Astrocyte (in vitro differentiated cells and primary cell): ENCODE measurements at regions not wholly inside any gene's neighbourhood (a gene's known extent, or its start where the extent isn't known, plus 50 kb on each side); places are given as distances from the start of the nearest gene placed in this dataset.

Experiments
- DNase-seq: peaks from one replicate; pipeline ENCODE4 v3.0.0-alpha.2; 2010; ENCODE audit warnings: low read depth
- FAIRE-seq: peaks from 2 replicates; lab custom pipeline; 2011; peaks lifted over from hg19 to GRCh38; lab: Jason Lieb, UNC
- H2AFZ ChIP-seq: 2 replicates; pipeline ENCODE4 v1.6.0; 2012; ENCODE audit warnings: low read depth, low read length, inconsistent platforms
- H3K27ac ChIP-seq: 2 replicates; pipeline ENCODE4 v1.5.1; 2011; ENCODE audit warnings: low read depth, low read length, inconsistent platforms
- H3K27me3 ChIP-seq: 2 replicates; pipeline ENCODE4 v1.6.0; 2011; ENCODE audit warnings: low read length, inconsistent platforms; ENCODE audit not compliant: insufficient read depth
- H3K36me3 ChIP-seq: 2 replicates; pipeline ENCODE4 v1.5.1; 2011; ENCODE audit warnings: low read length, inconsistent platforms; ENCODE audit not compliant: insufficient read depth
- H3K4me1 ChIP-seq: 2 replicates; pipeline ENCODE4 v1.5.1; 2011; ENCODE audit warnings: low read length, inconsistent platforms; ENCODE audit not compliant: insufficient read depth
- H3K4me2 ChIP-seq: 2 replicates; pipeline ENCODE4 v1.6.0; 2012; ENCODE audit warnings: low read length, inconsistent platforms
- H3K4me3 ChIP-seq: 2 replicates; pipeline ENCODE4 v1.5.1; 2011; ENCODE audit warnings: low read depth, mild to moderate bottlenecking, low read length, inconsistent platforms; ENCODE audit not compliant: insufficient read depth
- H3K79me2 ChIP-seq: 2 replicates; pipeline ENCODE4 v1.6.0; 2012; ENCODE audit warnings: mild to moderate bottlenecking, low read length, inconsistent platforms; ENCODE audit not compliant: insufficient read depth
- H3K9ac ChIP-seq: 2 replicates; pipeline ENCODE4 v1.6.0; 2012; ENCODE audit warnings: mild to moderate bottlenecking, low read length, inconsistent platforms
- H3K9me3 ChIP-seq: 2 replicates; pipeline ENCODE4 v1.5.1; 2012; ENCODE audit warnings: low read depth, mild to moderate bottlenecking, low read length, inconsistent platforms; ENCODE audit not compliant: insufficient read depth
- H4K20me1 ChIP-seq: 2 replicates; pipeline ENCODE4 v1.6.0; 2012; ENCODE audit warnings: low read length, inconsistent platforms; ENCODE audit not compliant: insufficient read depth
- H3K27ac Mint-ChIP-seq: one replicate; pipeline ENCODE4 v1.8.0; 2021; ENCODE audit warnings: mild to moderate bottlenecking, mixed read lengths; ENCODE audit not compliant: unreplicated experiment
- H3K27me3 Mint-ChIP-seq: one replicate; pipeline ENCODE4 v1.8.0; 2021; ENCODE audit warnings: low read depth, mixed read lengths; ENCODE audit not compliant: unreplicated experiment
- H3K36me3 Mint-ChIP-seq: one replicate; pipeline ENCODE4 v1.8.0; 2021; ENCODE audit warnings: low read depth, mixed read lengths; ENCODE audit not compliant: unreplicated experiment
- H3K4me1 Mint-ChIP-seq: one replicate; pipeline ENCODE4 v1.8.0; 2021; ENCODE audit warnings: low read depth, mixed read lengths; ENCODE audit not compliant: unreplicated experiment
- H3K4me3 Mint-ChIP-seq: one replicate; pipeline ENCODE4 v1.8.0; 2021; ENCODE audit warnings: mild to moderate bottlenecking, moderate library complexity, mixed read lengths; ENCODE audit not compliant: unreplicated experiment
- H3K9me3 Mint-ChIP-seq: one replicate; pipeline ENCODE4 v1.8.0; 2021; ENCODE audit warnings: mild to moderate bottlenecking, mixed read lengths; ENCODE audit not compliant: unreplicated experiment
- EZH2 ChIP-seq: IDR thresholded peaks from 2 replicates; pipeline ENCODE4 v1.6.1; 2012; ENCODE audit warnings: mild to moderate bottlenecking, low read length, inconsistent platforms; ENCODE audit not compliant: insufficient read depth
- TF ChIP-seq, protein P1 (sequence below): IDR thresholded peaks from 2 replicates; pipeline ENCODE4 v1.5.1; 2011; ENCODE audit warnings: low read depth, mild to moderate bottlenecking, inconsistent platforms, low read length, moderate library complexity; ENCODE audit not compliant: insufficient read depth

DNA sequence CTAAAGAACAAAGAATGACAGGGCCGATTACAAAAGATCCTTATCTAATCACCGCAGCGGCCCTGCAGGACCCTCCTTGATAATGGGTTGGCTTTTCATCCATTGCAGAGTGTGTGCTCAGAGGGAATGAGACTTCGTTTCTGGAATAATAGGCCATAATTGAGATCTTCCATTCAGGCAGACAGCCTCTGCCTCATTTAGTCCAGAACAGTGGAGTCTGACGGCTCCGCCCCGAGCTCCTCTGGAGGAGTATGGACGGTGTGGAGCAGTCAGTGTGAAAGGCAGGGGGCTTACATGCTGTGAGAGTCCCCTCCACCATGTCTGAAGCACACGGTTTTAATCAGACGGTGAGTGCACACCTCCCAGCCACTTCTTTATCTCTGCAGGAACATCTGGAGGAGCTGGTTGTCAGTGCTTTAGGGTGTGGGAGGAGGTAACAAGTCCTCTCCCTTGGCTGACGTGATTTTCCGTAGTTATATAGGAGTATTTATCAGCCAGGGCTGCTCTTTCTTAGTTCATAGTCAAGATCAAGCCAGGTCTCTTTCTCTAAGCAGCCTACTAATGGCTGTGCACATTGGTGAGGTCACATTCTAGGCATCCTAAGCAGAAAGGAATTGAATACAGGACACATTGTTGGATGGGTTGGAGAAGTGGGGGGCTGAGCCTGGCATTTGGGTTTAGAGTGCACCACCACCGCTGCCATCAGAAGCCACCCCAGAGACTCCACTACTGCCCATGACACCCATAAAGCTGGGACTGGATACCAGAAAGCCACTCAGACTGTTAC is 1477.9 kb downstream of the TBC1D22A start:
- Histone ChIP-seq H2AFZ (no peak overlapping the region), H3K79me2 (no peaks in the 10 kb centered on the region), H3K27me3 (no peaks in the 10 kb centered on the region), H4K20me1 (no peaks in the 10 kb centered on the region), H3K9ac (no peak overlapping the region), H3K9me3 (peaks cover 7% of the 10 kb centered on the region), H3K4me3 (no peak overlapping the region), H3K4me2 (no peak overlapping the region), H3K36me3 (no peaks in the 10 kb centered on the region), H3K4me1 (no peaks in the 10 kb centered on the region), H3K27ac (no peak overlapping the region)
- no peak overlapping the region for H3K27ac Mint-ChIP-seq
- H3K4me3 Mint-ChIP-seq = no peak overlapping the region
- H3K36me3 Mint-ChIP-seq = no peaks in the 10 kb centered on the region
- H3K9me3 Mint-ChIP-seq = peaks cover 6% of the 10 kb centered on the region
- FAIRE-seq (no peak), DNase-seq (no peak)
- H3K27me3 Mint-ChIP-seq = peaks cover 30% of the 10 kb centered on the region
- H3K4me1 Mint-ChIP-seq = no peaks in the 10 kb centered on the region
- TF ChIP-seq, protein P1, sequence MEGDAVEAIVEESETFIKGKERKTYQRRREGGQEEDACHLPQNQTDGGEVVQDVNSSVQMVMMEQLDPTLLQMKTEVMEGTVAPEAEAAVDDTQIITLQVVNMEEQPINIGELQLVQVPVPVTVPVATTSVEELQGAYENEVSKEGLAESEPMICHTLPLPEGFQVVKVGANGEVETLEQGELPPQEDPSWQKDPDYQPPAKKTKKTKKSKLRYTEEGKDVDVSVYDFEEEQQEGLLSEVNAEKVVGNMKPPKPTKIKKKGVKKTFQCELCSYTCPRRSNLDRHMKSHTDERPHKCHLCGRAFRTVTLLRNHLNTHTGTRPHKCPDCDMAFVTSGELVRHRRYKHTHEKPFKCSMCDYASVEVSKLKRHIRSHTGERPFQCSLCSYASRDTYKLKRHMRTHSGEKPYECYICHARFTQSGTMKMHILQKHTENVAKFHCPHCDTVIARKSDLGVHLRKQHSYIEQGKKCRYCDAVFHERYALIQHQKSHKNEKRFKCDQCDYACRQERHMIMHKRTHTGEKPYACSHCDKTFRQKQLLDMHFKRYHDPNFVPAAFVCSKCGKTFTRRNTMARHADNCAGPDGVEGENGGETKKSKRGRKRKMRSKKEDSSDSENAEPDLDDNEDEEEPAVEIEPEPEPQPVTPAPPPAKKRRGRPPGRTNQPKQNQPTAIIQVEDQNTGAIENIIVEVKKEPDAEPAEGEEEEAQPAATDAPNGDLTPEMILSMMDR = no peak
- TF ChIP-seq EZH2 = no peak

DNA sequence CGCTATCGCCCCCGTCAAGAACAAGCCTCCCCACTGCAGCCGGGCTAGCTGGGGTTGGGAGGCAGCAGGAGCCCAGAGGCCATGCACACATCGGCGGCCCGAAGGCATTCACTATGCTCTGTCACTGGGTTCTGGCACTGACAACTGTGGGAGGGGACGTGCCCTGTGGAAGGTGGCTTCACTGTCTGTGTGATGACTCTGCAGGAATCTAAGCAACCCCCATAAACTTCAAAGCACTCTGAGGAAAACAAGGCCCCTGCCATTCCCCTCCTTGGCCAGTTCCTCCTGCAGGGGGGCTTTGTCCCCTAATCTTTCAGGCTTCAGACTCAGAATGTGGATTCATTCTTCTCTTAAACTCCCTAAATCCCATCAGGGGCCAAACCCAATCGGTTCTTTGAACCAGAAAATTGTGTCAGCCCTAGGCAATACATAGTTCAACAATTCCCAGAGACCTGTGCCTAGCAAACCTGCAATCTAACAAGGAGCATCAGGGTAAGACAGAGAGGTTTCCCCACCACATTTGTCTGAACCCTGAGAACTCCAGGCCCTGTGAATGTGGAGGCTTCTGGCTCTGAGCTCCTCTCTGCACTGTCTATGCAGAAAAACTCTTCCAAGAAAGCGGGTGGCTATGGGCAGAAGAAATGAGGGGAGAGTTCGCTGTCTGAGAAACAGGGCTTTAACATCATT is 1477.2 kb downstream of the TBC1D22A start:
- Histone ChIP-seq H4K20me1 (no peaks in the 10 kb centered on the region), H3K4me1 (no peaks in the 10 kb centered on the region), H3K4me3 (no peak overlapping the region), H3K9ac (no peak overlapping the region), H3K36me3 (no peaks in the 10 kb centered on the region), H3K9me3 (peaks cover 7% of the 10 kb centered on the region), H3K79me2 (no peaks in the 10 kb centered on the region), H3K4me2 (no peak overlapping the region), H2AFZ (no peak overlapping the region), H3K27me3 (no peaks in the 10 kb centered on the region), H3K27ac (no peak overlapping the region)
- Mint-ChIP-seq H3K4me1 (no peaks in the 10 kb centered on the region), H3K27ac (no peak overlapping the region), H3K27me3 (peaks cover 26% of the 10 kb centered on the region), H3K36me3 (no peaks in the 10 kb centered on the region), H3K4me3 (no peak overlapping the region), H3K9me3 (peaks cover 6% of the 10 kb centered on the region)
- no peak for TF ChIP-seq EZH2
- TF ChIP-seq, protein P1 = no peak
- DNase-seq (no peak), FAIRE-seq (no peak)

DNA sequence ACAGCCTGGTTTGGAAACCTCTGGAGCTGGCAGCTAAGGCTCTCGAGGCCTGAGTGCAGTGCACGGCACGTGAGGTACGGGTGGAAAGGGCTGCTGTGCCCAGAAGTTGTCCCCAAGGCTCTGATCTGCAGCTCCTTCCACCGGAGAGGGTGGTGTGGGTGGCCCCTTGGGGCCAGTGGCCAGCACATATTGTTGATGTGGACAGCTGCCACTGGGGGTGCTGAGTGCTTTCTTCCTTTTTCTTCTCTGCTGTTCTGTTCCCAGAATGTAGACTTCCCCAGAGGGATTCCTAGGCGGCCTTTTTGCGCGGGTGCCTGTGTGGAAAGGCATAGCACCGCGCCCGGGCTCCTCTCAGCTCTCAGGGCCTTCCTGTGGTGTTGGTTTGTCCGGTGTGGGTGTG is 1476.5 kb downstream of the TBC1D22A start:
- Mint-ChIP-seq H3K4me3 (no peak overlapping the region), H3K4me1 (no peaks in the 10 kb centered on the region), H3K36me3 (no peaks in the 10 kb centered on the region), H3K27me3 (peaks cover 23% of the 10 kb centered on the region), H3K27ac (no peak overlapping the region), H3K9me3 (peaks cover 5% of the 10 kb centered on the region)
- no peaks in the 10 kb centered on the region for H3K27me3 ChIP-seq
- FAIRE-seq (no peak), DNase-seq (no peak)
- no peaks in the 10 kb centered on the region for H3K79me2 ChIP-seq
- no peaks in the 10 kb centered on the region for H3K36me3 ChIP-seq
- no peak overlapping the region for H3K4me3 ChIP-seq
- no peaks in the 10 kb centered on the region for H3K4me1 ChIP-seq
- H3K9ac ChIP-seq = no peak overlapping the region
- H3K9me3 ChIP-seq = peaks cover 3% of the 10 kb centered on the region
- TF ChIP-seq, protein P1 = no peak
- TF ChIP-seq EZH2 = no peak
- no peak overlapping the region for H3K4me2 ChIP-seq
- H2AFZ ChIP-seq = no peak overlapping the region
- H3K27ac ChIP-seq = no peak overlapping the region
- no peaks in the 10 kb centered on the region for H4K20me1 ChIP-seq
